Fibroblast of gingiva (primary cell): ENCODE measurements at regions not wholly inside any gene's neighbourhood (a gene's known extent, or its start where the extent isn't known, plus 50 kb on each side); places are given as distances from the start of the nearest gene placed in this dataset.
"Not testable (repeated sequence)": the region's sequence is repeated elsewhere in the genome, so short reads cannot be mapped to it uniquely, and the experiment has no call there.

ENCODE experiments used
- DNase-seq: peaks from one replicate; pipeline ENCODE4 v3.0.0-alpha.2; 2011; ENCODE audit warnings: low read depth

DNA sequence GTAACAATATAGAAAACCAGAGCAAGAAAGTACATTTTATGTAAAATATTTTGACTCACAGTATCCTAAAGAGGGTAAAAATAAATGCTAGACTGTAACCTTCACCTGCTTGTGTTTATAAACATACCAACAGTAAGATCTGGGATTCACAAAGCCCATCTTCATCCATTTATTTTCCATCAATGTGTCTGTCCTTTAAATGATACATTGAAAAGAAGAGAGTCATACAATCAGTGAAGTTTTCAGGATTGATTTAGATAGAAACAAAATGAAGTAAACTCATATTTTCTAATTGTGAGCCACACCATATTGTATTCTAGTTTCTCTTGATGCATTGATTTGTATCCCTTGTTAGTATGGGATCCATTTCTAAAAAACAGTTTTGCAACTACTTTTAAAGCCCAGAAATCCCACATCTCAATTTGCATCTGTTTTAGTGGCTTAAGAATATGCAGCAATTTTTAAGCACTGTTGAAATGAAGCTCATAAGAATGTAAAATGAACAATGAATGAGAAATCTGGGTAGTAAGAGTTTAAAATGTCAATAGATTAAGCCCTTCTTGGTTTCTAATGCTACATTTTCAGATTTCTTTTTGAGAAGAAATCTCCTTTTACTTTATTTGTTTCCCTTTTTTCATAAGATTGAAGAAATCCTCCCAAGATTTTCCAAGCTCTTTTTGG is 548.1 kb upstream of the ADGRL2 start:
- DNase-seq, result no peak

DNA sequence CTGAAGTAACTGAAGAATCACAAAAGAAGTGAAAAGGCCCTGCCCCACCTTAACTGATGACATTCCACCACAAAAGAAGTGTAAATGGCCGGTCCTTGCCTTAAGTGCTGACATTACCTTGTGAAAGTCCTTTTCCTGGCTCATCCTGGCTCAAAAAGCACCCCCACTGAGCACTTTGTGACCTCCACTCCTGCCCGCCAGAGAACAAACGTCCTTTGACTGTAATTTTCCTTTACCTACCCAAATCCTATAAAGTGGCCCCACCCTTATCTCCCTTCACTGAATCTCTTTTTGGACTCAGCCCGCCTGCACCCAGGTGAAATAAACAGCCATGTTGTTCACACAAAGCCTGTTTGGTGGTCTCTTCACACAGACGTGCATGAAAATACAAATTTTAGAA is 549.9 kb upstream of the ADGRL2 start:
- DNase-seq, result not testable (repeated sequence)

DNA sequence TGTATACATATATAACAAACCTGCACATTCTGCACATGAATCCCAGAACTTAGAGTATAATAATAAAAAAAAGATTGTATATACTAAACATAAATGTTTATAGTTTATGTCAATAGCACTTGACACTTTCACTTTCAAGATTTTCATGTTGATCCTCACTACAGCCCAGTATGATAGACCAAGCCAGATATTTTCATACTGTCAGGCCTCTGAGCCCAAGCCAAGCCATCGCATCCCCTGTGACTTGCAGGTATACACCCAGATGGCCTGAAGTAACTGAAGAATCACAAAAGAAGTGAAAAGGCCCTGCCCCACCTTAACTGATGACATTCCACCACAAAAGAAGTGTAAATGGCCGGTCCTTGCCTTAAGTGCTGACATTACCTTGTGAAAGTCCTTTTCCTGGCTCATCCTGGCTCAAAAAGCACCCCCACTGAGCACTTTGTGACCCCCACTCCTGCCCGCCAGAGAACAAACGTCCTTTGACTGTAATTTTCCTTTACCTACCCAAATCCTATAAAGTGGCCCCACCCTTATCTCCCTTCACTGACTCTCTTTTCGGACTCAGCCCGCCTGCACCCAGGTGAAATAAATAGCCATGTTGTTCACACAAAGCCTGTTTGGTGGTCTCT is 555.5 kb upstream of the ADGRL2 start:
- DNase-seq, result not testable (repeated sequence)

DNA sequence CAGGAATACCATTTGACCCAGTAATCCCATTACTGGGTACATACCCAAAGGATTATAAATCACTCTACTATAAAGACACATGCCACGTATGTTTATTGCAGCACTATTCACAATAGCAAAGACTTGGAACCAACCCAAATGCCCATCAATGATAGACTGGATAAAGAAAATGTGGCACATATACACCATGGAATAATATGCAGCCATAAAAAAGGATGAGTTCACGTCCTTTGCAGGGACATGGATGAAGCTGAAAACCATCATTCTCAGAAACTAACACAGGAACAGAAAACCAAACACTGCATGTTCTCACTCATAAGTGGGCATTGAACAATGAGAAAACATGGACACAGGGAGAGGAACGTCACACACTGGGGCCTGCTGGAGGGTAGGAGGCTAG is 556.1 kb upstream of the ADGRL2 start:
- DNase-seq, result not testable (repeated sequence)

DNA sequence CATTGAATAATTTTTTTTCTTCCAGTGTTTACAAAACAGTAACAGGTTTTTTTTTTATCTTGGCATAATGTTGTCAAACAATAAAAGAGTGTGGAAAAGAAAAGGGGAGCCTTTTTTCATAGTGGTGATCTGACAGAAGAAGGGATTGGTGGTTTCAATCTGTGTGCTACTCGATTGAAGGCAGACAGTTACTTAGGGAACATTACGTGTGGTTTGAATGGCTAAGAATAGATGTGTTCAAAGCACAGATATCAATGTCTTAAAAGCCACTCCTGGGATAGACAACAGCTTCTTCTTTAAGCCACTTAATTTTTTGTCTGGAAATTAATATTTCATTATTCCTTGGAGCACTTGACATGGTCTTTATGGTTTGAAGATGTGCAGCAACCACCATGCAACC is 558.6 kb upstream of the ADGRL2 start:
- no peak for DNase-seq

DNA sequence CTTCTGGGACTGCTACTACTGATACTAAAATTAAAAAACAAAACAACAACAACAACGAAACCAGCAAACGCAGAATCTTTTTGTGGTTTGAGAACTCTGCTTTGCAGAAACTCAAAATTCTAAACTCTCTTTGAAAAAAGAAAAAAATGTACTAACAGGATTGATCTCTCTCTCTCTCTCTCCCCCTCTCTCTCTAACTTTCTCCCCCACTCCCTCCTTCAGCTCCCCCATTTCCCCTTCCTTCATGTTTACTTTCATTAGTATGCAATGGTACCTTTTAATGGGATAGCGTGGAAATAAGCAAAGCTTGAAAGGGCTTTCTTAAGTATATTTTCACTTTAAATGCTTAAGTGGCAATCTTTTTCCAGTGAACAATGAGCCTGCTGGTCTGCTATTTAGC is 562.6 kb upstream of the ADGRL2 start:
- DNase-seq, result no peak

DNA sequence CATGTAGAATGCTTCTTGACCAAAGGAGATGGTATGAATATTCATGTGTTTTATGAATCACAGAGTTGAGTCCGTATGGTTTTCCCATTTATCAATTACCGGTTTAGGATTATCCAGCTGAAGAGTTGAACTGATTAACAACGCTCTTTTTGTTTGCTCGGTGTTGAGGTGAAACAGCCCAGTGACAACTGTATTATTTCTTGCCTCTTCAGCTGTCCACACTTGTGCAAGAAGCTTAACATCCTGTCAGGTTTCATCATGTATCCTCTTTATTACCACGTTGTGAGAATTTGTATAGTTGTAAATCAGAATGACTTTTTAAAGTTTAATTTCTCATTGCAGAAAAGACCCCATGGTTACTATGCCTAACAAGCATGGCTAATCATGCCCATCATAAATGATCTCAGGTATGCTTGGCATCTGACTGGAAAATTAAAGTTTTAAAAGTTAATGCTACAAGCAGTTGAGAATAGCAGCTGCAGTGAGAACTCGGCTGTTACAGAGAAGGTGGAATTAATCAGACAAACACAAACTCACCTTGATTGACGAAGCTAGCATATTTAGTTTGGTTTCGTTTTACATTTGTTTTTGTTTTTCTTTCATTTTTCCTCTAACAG is 563.2 kb upstream of the ADGRL2 start:
- DNase-seq, result no peak

DNA sequence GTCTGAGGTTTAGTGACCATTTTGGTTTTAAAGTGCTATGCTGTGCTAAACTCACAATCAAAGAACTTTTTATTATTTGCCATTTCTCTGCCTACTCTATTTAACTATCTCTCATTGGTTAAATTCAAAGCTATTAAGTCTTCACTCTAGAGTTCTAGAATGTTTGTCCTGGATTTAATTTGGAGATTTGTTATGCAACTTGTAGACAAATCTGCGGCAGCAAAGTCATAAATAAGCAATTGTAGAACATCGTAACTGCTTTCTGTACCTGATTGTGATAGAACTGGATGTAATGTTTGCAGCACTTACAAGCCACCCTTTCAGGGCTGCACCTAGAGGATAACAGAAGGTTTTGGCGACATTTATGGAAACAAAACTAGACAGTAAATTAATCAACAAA is 566.5 kb upstream of the ADGRL2 start:
- no peak for DNase-seq

DNA sequence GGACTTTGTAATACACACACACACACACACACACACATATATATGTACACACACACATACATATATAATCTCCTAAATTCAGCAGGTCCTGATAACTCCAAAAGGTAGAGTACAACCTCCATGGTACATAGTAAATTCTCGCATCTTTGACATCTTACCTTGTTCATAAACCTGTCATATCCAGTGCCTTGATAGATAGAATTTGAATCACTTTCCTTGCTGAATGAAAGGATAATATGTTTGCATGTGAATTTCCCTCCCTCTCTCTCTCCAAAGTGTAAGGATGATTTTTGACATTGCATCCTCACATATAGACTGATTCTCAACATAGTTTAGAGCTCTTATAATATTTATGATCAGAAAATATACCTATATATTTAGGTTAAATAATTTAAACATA is 567.1 kb upstream of the ADGRL2 start:
- no peak for DNase-seq

DNA sequence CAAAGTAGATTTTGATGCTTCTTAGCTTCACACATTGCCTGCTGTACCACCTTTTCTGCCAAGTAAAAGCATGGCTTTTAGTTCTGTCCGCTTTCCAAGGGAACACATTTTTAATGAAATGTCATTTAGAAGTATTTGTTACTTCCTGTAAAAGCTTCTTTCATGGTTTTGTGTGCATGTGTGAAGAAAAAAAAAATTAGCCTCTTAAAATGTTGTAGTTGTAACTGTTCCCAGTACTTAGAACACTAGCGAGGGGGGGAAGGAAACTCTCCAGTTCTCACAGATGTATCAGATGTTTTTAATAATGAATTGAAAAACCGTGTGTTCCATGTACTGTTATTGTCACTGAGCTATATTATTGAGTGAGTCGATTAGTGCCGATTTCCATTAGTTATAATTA is 568.3 kb upstream of the ADGRL2 start:
- peak; percentile 68 for DNase-seq

DNA sequence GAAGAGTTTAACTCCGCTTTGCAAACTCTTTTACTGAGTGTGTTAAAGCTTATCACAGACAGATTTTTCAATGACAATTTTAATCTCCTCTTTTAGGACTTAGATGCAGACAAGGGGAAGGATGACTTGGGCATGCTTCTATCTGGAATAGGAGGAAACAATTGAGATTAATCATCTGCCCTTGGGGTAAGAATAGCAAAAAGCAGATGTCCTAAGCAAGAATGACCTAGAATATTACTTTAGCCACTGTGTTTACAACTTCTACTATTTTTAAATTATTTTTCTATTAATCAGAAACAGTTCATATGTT is 569.0 kb upstream of the ADGRL2 start:
- peak; percentile 53 for DNase-seq

DNA sequence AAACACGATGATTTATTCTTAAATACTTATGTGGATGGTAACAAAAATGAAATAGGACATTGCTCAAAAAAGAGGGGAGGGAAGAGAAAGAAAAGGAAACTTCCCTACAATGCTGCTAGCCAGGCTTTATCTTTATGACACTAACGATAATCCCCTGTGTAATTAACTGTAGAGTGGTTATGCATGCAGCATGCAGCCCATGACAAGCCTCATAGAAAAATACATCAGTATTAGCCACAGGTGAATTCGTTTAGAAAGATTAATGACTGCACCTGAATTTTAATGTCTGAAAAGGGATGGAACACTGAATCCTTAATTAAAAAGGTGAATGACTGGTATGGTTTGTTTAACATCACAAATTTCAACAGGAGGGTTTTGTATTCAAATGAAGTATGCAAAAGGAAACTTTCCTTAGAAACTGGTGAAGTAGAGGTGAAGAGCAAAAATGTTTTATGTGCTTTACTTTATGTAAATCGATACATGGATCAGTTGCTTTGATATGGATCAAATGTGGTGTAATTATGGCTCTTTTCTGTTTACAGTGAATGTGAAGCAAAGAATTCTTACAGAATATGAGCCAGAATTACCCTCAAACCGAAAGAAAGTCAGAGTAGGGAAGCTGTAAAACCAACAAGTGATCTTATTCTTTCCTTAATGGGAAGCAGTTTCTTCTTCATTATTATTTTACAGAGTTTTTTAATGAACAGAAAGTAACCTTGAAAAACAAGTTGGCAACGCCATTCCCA is 569.6 kb upstream of the ADGRL2 start:
- DNase-seq, result no peak

DNA sequence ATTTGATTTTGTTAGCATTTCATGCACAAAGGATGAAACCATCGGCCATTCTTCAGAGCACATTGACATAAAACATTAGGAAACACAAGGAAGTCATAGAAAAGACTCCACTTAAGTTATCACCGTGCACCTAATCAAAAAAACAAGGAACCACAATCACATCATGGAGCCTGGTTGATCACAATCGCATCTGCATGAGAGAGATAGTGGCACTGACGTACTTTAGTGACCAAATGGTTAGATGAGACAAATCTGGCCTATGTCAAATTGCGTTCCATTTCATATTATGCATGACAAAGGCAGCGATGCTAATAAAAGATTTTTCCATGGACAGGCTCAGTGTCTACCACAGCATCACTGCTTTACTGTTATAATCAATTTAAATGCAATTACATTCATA is 571.8 kb upstream of the ADGRL2 start:
- no peak for DNase-seq

DNA sequence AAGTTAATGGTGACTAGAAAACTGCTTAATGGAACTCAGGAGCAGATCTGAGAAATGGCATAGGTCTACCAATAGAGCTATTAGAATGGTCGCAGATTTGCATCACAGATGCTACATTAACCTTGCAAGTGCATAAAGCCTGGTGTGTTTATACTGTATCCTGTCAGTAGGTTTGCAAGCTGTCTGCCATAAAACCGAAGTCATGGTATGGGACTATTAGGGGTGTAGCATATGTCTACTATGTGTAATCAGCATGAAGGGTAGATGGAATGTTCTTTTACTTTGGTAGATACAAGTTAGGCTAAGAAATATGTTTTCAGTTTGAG is 574.2 kb upstream of the ADGRL2 start:
- DNase-seq, result no peak

DNA sequence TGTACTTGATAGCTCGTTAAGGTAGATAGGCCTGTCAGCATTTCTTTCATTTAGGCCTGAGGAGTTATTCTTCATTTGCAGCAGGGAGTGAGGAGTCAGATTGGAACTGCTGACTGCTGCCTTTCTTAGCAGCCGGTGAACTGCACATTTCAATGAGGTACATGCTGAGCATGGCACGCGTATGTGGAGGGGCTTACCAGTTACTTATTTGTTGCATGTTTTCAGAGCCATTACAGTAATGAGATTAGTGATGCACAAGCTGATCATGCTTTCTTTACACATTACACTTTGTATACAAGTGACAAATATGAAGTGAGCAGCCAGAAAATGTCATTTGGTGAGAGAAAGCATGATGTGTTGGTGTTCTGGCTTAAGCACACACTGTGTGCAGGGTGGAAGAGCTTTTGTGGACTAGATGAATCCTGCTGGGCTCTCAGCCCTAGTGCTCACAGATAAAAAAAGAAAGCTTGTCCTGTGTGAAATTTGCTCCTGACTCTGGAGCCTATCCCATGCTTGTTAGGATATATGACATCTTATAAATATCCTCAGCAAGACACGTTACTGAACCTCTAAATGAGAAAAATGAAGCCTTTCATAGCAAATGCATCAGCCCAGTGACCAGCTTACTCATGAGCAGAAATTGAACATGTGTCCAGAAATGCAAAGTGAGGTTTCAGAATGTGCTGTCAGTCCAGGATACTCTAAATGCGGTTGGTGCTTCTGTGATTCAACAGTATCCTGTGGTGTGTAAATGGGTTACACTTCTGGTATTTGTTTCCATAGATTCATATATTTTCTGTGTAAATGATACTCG is 574.7 kb upstream of the ADGRL2 start:
- no peak for DNase-seq

DNA sequence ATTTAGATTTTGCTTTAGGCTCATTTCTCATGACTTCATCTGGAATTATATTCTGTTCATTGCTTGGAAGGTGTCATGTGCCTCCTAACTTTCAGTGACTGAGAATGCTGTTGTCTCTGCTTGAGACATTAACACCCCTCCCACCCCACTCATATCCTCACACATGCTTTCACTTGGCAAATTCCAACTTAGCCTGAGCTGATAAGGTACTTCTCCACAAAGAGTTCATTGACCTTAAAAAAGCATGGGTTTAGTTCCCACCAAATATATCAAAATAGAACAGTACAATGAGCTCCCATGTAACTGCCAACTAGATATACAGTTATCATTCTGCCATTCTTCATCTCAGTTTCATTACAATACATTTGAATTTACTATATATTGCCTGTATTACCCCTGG is 576.5 kb upstream of the ADGRL2 start:
- no peak for DNase-seq

DNA sequence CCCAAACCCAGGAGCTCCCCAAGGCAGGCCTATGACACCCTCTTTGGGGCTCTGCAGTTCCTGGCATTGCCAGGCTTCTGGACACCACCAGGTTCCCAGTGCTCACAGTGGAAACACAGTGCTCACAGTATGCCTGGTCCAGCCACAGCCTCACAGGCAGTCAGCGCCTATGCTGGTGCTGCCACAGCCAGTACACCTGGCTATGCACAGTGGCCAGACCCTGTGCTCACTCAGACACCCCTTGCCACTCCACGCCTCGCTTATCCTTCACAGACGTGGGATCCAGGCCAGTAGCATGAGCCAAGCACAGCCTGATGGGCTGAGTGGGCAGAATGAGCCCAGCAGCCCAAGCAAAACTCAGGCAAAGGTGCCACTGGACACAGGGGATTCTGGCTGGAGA is 579.2 kb upstream of the ADGRL2 start:
- no peak for DNase-seq

DNA sequence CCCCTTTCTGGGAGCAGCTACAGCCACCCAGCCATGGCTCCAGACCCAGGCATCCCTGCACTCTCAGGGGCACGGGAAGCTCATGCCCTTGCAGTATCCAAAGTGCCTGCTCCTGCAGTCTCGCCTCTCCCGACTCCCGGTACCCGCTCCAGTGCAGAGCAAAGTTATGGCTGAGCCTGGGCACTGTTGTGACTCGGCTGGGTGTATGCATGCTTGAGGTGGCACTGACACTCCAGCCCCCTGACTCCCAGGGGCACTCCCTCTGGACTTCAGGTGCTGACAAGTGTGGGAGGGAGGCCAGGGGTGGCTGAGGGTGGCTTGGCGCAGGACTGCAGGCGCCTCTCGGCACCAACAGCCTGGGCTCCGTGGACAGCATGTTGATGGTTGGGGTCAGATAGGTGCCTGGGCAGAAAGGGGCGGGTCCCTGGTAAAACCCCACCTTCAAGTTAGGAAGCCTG is 580.1 kb upstream of the ADGRL2 start:
- no peak for DNase-seq

DNA sequence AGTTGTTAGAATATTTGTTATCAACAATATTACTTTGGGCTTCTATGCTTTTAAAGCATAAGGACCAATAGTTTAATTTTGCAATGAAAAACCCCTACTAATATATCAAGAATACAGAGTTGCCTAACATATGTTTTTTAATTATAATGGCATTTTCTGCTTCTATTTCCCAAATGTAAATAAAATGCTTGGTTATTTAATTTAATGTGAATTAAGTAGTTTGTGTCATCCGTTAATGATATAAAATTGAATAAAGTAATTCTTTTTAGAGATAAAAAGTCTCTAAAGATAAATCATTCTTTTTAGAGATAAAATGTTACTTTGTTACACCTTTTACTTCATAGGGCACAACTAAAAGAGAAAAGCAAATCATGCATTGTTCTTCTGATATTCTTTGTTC is 583.7 kb upstream of the ADGRL2 start:
- DNase-seq, result no peak

DNA sequence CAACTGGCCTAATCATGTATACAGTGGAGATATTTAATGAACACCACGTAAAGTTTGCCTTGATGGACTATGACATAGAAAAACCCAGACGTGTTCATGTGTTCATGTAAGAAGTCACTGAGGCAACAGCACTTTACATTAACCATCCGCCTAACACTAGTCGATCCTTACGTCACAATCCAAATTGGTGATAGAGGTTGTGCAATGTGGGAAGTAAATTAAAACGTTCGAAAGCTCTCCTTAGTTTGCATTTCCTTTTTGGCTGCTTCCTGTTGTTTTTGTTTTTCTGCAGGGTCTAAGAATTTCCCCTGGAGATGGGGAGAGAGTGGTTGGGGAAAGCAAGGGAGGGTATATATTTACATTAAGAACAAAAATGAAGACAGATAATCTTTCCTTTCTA is 587.5 kb upstream of the ADGRL2 start:
- no peak for DNase-seq

DNA sequence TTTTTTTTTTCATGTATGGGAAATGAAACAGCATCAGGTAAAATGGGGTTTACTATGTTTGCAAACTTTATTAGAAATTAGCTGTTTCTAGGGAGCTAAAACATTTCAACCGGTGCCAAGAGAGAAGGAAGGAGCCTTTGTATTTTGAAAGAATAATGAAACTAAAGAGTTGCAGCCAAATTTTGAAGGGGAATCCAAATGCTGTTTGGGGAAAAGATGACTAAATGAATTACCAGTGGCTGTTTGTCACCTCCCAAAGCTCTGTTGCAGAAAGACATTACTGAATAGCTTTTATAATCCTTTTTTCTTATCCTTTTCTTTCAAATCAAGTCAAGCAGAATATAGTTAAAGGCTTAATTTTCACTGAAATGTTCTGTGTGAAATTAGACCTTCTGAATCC is 591.3 kb upstream of the ADGRL2 start:
- no peak for DNase-seq

DNA sequence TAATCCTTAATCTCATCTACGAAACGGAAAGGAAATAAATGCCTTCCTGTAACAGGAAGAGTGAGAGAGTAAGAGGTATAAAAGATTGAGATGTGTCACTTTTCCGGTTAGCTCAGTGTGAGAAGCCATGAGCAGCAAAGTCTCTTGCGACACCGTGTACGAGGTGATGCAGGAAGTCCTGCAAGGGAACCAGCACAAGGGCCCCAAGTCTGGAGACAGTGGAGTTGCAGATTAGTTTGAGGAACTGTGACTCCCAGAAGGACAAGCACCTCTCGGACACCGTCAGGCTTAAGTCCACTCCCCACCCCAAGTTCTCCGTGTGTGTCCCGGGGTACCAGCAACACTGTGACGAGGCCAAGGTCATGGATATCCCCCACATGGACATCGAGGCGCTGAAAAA is 592.3 kb upstream of the ADGRL2 start:
- DNase-seq, result no peak
